Fibroblast of mammary gland (primary cell): ENCODE measurements at regions not wholly inside any gene's neighbourhood (a gene's known extent, or its start where the extent isn't known, plus 50 kb on each side); places are given as distances from the start of the nearest gene placed in this dataset.

ENCODE experiments used
- DNase-seq: peaks from one replicate; pipeline ENCODE4 v3.0.0-alpha.2; 2010; ENCODE audit warnings: low read depth
- H3K4me3 ChIP-seq: 2 replicates; pipeline ENCODE4 v1.5.1; 2011; ENCODE audit warnings: low read depth, mild to moderate bottlenecking, low read length, moderate library complexity; ENCODE audit not compliant: control insufficient read depth
- CTCF ChIP-seq: conservative IDR thresholded peaks from 2 replicates; pipeline ENCODE4 v1.5.1; 2011; ENCODE audit warnings: low read depth, low read length, inconsistent platforms; ENCODE audit not compliant: control insufficient read depth, insufficient read depth

- H3K4me3 ChIP-seq = no peak overlapping the region
- TF ChIP-seq CTCF = no peak
- DNase-seq = no peak
Observed at GRCh38 chr2:22517141-22517540, 867.8 kb upstream of the KLHL29 start.

- no peak for DNase-seq
- no peak overlapping the region for H3K4me3 ChIP-seq
- TF ChIP-seq CTCF = no peak
Observed at GRCh38 chr2:22518641-22519040, 866.3 kb upstream of the KLHL29 start.

GRCh38 chr2:22520369-22521288, 864.4 kb upstream of the KLHL29 start:
- no peak for TF ChIP-seq CTCF
- DNase-seq = no peak
- H3K4me3 ChIP-seq = no peak overlapping the region

GRCh38 chr2:22521620-22522019, 863.4 kb upstream of the KLHL29 start:
- no peak overlapping the region for H3K4me3 ChIP-seq
- no peak for DNase-seq
- TF ChIP-seq CTCF = no peak

- no peak overlapping the region for H3K4me3 ChIP-seq
- DNase-seq = no peak
- TF ChIP-seq CTCF = no peak
Observed at GRCh38 chr2:22525681-22526080, 859.3 kb upstream of the KLHL29 start.

GRCh38 chr2:22530131-22530530, 854.8 kb upstream of the KLHL29 start:
- H3K4me3 ChIP-seq = no peak overlapping the region
- DNase-seq = no peak
- no peak for TF ChIP-seq CTCF
